PFSK-1 (cell line): ENCODE measurements at regions not wholly inside any gene's neighbourhood (a gene's known extent, or its start where the extent isn't known, plus 50 kb on each side); places are given as distances from the start of the nearest gene placed in this dataset.

Experiments used
- POLR2AphosphoS5 ChIP-seq: IDR thresholded peaks from 2 replicates; pipeline ENCODE4 v1.6.1; 2012; ENCODE audit warnings: low read depth, mild to moderate bottlenecking, control low read depth, low read length, moderate library complexity
- REST ChIP-seq, 2 experiments: IDR thresholded peaks; 2 replicates each; pipeline versions ENCODE4 v1.6.1 to v1.8.0; 2011 to 2012; ENCODE audit warnings: low read depth in 2 of 2, low read length in 2 of 2, control low read depth in 1 of 2, inconsistent platforms in 1 of 2, mild to moderate bottlenecking in 1 of 2, moderate library complexity in 1 of 2; ENCODE audit not compliant: insufficient read depth in 1 of 2
- SIN3A ChIP-seq: IDR thresholded peaks from 2 replicates; pipeline ENCODE4 v1.6.1; 2012; ENCODE audit warnings: mild to moderate bottlenecking, low read length, moderate library complexity, borderline replicate concordance; ENCODE audit not compliant: insufficient read depth

DNA sequence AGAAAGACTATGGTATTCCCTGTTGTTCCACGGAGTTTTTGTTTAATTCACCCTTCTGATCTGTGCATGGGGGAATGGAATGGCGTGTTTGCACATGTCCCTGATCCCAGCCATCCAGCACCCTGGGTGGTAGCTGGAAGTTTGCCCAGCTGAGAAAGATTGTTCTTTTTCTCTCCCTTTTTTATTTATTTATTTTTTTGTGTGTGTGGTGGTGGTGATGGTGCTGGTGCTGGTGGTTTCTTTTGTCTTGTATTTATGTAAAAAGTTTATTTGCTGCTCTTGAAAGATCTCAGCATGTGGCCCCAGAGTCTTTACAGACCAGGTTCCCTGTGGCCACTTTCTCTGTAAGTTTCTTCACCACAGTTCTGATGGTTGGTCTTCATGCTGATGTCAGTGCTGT lies 372.6 kb downstream of the UTRN start:
- TF ChIP-seq REST (IDR thresholded peaks at IDR 0.05; ENCODE audit: insufficient read depth in 1 of 2, low read depth in 2 of 2, low read length in 2 of 2): no peak
- TF ChIP-seq SIN3A: no peak
- TF ChIP-seq POLR2AphosphoS5: no peak
